Gastroesophageal sphincter (tissue), 3 donors: ENCODE measurements at regions not wholly inside any gene's neighbourhood (a gene's known extent, or its start where the extent isn't known, plus 50 kb on each side); places are given as distances from the start of the nearest gene placed in this dataset.

ENCODE experiments used
- POLR2AphosphoS5 ChIP-seq: sonication (generic); formaldehyde crosslinking; IDR thresholded peaks from one replicate; pipeline ENCODE4 v1.6.1; 2017; ENCODE audit warnings: antibody characterized with exemption
- TF ChIP-seq, protein P1 (sequence below), 4 experiments: fragments of 200-600 bp in 2 of 4; fragments of 450-650 bp in 2 of 4; sonication (generic) in 1 of 4; IDR thresholded peaks; one replicate each; pipeline ENCODE4 v1.5.1; 2017 to 2019; ENCODE audit warnings: antibody characterized with exemption in 4 of 4, mild to moderate bottlenecking in 2 of 4, moderate library complexity in 2 of 4

DNA sequence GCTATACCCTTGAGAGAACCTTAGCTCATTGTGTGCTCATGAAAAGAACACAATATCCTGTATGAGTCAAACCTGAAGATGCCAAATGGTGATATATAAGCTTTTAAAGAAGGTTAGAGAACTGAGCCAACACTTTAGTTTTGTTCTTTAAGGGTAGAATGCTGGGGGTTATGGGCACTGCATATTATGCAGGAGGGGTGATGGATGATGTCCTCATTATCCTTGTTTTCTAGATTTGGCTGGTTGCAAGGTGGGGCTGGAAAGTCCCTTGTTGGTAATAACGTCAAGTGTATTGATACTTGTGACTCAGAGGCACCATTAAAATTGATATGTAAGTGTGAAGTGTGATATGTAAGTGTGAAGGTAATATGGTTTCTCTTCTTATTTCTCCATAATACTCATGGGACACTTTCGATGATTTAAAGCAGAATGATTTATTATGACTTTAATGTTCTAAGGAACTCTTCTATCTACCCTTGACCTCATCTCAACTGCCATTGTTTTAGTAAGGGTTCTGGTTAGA, 113.7 kb upstream of the DTNBP1 start:
- TF ChIP-seq, protein P1, sequence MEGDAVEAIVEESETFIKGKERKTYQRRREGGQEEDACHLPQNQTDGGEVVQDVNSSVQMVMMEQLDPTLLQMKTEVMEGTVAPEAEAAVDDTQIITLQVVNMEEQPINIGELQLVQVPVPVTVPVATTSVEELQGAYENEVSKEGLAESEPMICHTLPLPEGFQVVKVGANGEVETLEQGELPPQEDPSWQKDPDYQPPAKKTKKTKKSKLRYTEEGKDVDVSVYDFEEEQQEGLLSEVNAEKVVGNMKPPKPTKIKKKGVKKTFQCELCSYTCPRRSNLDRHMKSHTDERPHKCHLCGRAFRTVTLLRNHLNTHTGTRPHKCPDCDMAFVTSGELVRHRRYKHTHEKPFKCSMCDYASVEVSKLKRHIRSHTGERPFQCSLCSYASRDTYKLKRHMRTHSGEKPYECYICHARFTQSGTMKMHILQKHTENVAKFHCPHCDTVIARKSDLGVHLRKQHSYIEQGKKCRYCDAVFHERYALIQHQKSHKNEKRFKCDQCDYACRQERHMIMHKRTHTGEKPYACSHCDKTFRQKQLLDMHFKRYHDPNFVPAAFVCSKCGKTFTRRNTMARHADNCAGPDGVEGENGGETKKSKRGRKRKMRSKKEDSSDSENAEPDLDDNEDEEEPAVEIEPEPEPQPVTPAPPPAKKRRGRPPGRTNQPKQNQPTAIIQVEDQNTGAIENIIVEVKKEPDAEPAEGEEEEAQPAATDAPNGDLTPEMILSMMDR (IDR thresholded peaks at IDR 0.05): no peak
- TF ChIP-seq POLR2AphosphoS5: no peak
